Muscle layer of colon (tissue), 2 donors: ENCODE measurements at regions not wholly inside any gene's neighbourhood (a gene's known extent, or its start where the extent isn't known, plus 50 kb on each side); places are given as distances from the start of the nearest gene placed in this dataset.

ENCODE experiments used
- H3K27ac ChIP-seq: one replicate; pipeline ENCODE4 v1.7.0; 2013; ENCODE audit warnings: low read depth, mild to moderate bottlenecking, low read length, moderate library complexity
- H3K27me3 ChIP-seq, 2 donors: one replicate each; pipeline ENCODE4 v1.7.0; 2013; ENCODE audit warnings: low read length in 2 of 2, mild to moderate bottlenecking in 2 of 2; ENCODE audit not compliant: insufficient read depth in 2 of 2, control insufficient read depth in 1 of 2
- H3K36me3 ChIP-seq: one replicate; pipeline ENCODE4 v1.7.0; 2013; ENCODE audit warnings: mild to moderate bottlenecking, low read length; ENCODE audit not compliant: insufficient read depth
- H3K4me1 ChIP-seq: one replicate; pipeline ENCODE4 v1.7.0; 2013; ENCODE audit warnings: mild to moderate bottlenecking, low read length; ENCODE audit not compliant: insufficient read depth
- H3K4me3 ChIP-seq, 2 donors: one replicate each; pipeline ENCODE4 v1.7.0; 2013; ENCODE audit warnings: low read length in 2 of 2, low read depth in 1 of 2, mild to moderate bottlenecking in 1 of 2, moderate library complexity in 1 of 2
- H3K9ac ChIP-seq: one replicate; pipeline ENCODE4 v1.7.0; 2013; ENCODE audit warnings: low read length
- H3K9me3 ChIP-seq: one replicate; pipeline ENCODE4 v1.7.0; 2013; ENCODE audit warnings: mild to moderate bottlenecking, low read length
- donor health status: abdominal sarcoma.
- donor health status: Adenocarcinoma of cecum.

DNA sequence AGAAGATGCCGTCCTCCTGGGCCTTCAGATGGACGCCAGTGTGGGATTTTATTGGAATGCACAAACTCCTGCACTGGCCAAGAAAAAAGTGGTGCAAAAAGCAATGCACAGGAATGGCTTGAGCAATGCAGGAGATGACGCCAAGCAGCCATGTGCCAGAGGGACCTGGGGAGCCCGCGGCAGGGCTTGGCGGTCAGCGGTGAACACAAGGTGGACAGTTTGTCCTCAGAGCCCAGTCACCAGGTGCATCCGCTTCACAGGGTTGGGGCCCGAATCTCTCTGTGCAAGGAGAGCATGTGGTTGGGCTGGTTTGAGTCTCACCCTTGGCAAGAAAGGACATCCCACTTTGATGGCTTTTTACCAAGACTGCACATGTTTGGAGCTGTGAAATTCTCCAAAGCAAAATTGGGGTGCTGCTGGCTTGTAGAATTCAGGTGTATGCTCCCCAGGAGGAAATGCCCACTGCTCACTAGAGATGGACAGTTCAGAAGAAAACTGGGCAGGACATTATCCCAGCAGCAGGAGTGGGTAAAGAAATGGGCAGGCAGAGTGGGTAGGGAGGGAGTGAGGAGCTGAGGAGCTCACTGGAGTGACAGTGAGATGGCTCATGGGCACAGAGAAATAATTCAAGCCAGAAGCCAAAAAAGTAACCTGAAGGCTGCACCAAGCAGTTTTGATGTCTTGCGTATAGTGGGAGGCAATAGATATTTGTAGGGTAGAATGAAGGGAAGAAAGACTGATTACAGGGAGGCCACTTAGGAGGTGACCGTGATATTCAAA is 463.9 kb downstream of the MTRR start:
- Histone ChIP-seq H3K4me3 (no peak overlapping the region), H3K27me3 (no peaks in the 10 kb centered on the region), H3K9me3 (no peaks in the 10 kb centered on the region), H3K36me3 (no peaks in the 10 kb centered on the region), H3K4me1 (no peaks in the 10 kb centered on the region), H3K27ac (no peak overlapping the region), H3K9ac (no peak overlapping the region)

DNA sequence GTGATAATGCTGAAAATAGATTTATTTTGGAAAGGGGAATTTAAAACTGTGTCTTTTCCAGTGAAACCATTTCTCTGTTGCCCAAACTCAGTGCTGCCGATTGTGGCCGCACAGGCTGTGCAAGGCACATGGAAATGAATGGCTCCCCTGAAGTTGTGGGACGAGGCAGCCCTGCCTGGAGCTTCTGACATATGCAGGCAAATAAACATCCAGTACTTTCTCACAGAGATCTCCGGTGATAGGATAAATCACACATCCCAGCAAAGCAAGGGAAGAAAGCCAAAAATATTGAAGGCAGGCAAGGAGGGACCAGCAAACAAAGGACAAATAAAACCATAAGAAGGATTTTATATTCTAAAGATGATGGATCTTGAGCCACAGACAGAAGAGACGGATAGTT is 464.5 kb downstream of the MTRR start:
- Histone ChIP-seq H3K9me3 (no peaks in the 10 kb centered on the region), H3K4me1 (no peaks in the 10 kb centered on the region), H3K36me3 (no peaks in the 10 kb centered on the region), H3K4me3 (no peak overlapping the region), H3K27ac (no peak overlapping the region), H3K27me3 (no peaks in the 10 kb centered on the region), H3K9ac (no peak overlapping the region)

DNA sequence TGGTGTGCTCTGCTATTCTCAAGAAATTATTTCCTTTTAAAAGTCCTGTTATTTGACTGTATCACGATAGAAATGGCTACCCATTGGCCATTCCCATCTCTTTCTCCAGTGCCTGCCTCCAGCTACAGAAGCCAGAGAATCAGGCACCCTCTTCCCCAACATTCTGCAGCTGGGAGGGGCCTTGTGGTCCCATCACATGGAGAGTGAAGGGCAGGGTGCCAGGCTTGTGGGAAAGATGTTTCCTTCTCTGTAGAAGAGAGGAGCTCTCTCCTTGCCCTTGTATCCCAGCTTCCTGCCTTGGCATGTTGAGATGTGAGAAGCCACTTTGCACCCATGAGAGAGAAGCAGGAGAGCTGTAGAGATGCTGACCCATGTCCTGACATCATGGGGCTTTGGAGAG is 465.0 kb downstream of the MTRR start:
- Histone ChIP-seq H3K9me3 (no peaks in the 10 kb centered on the region), H3K4me3 (no peak overlapping the region), H3K27me3 (no peaks in the 10 kb centered on the region), H3K27ac (no peak overlapping the region), H3K4me1 (no peaks in the 10 kb centered on the region), H3K36me3 (no peaks in the 10 kb centered on the region), H3K9ac (no peak overlapping the region)

DNA sequence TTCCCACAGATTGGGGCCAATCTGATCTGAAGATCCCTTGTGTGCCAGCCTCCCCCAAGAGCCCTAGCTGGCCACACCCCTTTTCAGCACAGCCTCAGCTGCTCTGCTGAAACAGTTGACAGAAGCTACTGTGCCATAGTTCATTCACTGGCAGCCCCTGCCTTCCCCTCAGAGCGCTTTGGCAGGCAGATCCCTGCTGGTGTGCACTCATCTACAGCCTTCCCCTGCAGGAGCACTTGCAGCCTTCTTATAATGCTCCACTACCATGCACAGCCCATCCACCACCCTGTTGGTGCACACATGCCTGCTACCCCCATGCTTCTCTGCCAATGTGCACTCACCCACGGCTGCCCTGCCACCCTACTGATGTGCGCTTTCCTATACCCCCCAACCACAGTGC is 471.3 kb downstream of the MTRR start:
- no peaks in the 10 kb centered on the region for H3K4me1 ChIP-seq
- no peaks in the 10 kb centered on the region for H3K9me3 ChIP-seq
- H3K4me3 ChIP-seq: no peak overlapping the region
- no peak overlapping the region for H3K27ac ChIP-seq
- no peaks in the 10 kb centered on the region for H3K27me3 ChIP-seq
- no peak overlapping the region for H3K9ac ChIP-seq
- H3K36me3 ChIP-seq: no peaks in the 10 kb centered on the region

DNA sequence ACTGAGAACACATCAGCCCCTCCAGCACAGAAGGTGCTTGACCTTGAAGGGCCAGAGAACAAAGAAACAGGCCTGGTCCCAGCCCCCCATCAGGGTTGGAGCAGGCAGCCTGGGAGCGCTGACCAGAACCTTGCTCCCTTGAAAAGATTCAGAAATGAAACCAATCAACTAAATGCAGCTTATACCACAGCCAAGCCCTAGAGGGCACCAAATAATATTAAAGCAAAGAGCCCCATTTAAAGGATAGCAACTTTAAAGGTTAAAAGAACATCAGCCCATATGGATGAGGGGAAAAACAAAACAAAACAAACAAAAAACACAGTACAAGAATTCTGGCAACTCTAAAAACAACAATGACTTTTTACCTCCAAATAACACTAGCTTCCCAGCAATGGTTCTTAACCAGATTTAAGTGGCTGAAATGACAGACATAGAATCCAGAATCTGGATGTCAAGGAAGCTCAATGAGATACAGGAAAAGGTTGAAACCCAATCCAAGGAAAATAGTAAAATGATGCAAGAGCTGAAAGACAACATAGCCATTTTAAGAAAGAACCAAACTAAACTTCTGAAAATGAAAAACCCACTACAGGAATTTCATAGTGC is 471.9 kb downstream of the MTRR start:
- Histone ChIP-seq H3K36me3 (no peaks in the 10 kb centered on the region), H3K27me3 (no peaks in the 10 kb centered on the region), H3K9me3 (no peaks in the 10 kb centered on the region), H3K4me3 (no peak overlapping the region), H3K4me1 (no peaks in the 10 kb centered on the region), H3K27ac (no peak overlapping the region), H3K9ac (no peak overlapping the region)

DNA sequence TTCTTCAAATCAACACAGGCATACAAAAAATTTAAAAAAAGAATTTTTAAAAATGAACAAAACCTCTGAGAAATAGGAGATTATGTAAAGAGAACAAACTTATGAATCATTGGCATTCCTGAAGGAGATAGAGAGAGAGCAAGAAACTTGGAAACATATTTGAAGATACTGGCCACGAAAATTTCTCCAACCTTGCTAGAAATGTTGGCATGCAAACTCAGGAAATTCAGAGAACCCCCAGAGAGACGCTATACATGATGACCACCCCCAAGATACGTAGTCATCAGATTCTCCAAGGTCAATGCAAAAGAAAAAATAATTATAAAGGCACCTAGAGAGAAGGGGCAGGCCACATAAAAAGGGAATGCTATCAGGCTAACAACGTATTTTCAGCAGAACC is 472.5 kb downstream of the MTRR start:
- no peaks in the 10 kb centered on the region for H3K36me3 ChIP-seq
- H3K9ac ChIP-seq: no peak overlapping the region
- H3K4me1 ChIP-seq: no peaks in the 10 kb centered on the region
- H3K27ac ChIP-seq: no peak overlapping the region
- H3K27me3 ChIP-seq: no peaks in the 10 kb centered on the region
- no peak overlapping the region for H3K4me3 ChIP-seq
- H3K9me3 ChIP-seq: no peaks in the 10 kb centered on the region

DNA sequence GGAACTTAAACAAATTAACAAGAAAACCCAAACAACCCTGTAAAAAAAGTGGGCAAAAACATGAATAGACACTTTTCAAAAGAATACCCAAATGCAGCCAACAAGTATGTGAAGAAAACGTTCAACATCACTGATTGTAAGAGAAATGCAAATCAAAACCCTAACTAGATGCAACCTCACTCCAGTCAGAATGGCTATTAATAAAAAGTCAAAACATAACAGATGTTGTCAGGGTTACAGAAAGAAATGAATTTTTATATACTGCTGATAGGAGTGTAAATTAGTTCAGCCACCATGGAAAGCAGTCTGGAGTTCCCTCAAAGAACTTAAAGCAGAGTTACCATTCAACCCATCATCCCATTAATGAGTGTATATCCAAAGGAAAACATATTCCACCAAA is 479.0 kb downstream of the MTRR start:
- Histone ChIP-seq H3K36me3 (no peaks in the 10 kb centered on the region), H3K9me3 (no peaks in the 10 kb centered on the region), H3K9ac (no peak overlapping the region), H3K4me3 (no peak overlapping the region), H3K4me1 (no peaks in the 10 kb centered on the region), H3K27ac (no peak overlapping the region), H3K27me3 (no peaks in the 10 kb centered on the region)

DNA sequence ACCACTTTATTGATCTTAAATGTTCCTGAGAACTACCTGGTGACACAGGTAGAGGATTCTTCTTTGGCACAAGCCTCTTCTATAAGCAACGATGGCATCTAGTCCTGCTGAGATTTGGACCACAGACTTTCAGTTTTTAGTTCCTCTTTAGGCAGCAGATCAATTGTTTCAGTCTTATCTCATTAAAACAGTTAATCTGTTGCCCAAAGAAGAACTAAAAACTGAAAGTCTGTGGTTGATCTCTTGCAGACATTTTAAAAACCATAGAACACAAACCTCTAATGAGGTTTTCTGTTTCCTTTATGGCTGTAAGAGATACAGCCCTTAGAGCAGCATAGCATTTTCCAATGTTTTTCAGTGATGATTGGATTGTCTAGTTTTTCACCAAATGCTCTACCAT is 480.9 kb downstream of the MTRR start:
- H3K27me3 ChIP-seq: no peaks in the 10 kb centered on the region

DNA sequence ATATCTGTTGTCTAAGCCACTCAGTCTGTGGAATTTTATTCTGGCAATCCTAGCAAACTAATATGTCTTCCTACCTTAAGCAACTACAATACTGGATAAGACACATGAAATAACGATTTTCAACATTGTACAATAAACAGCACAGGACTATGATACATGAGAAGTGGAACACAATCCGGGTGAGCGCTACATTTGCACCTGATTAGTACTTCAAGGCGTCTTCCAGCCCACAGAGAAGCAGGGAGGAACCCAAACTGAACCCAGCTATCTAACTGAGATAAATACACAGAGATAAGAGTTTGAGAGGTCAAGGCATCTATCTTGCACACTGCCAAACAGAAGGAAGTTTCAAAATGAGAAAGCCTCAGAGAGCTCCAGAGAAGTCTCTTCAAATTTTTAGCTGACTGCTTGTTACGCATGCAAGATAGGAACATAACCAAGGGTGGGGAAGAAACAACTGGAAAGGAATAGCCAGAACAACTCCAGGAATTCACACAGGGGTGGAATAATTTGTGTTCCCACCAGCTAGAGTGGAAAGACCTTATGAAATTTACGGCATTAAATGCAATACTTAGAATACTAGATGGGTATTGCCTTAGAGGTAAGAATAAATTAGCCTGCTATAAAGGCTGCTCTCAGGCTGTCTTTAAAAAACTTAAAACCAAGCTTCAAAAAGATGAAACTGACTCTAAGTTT is 481.8 kb downstream of the MTRR start:
- no peak overlapping the region for H3K9ac ChIP-seq
- H3K9me3 ChIP-seq: no peaks in the 10 kb centered on the region

More for the DNA sequence above, 480.9 kb downstream of the MTRR start:
- no peak overlapping the region for H3K27ac ChIP-seq
- H3K9ac ChIP-seq: no peak overlapping the region
- H3K36me3 ChIP-seq: no peaks in the 10 kb centered on the region
- H3K9me3 ChIP-seq: no peaks in the 10 kb centered on the region
- no peaks in the 10 kb centered on the region for H3K4me1 ChIP-seq
- no peak overlapping the region for H3K4me3 ChIP-seq

DNA sequence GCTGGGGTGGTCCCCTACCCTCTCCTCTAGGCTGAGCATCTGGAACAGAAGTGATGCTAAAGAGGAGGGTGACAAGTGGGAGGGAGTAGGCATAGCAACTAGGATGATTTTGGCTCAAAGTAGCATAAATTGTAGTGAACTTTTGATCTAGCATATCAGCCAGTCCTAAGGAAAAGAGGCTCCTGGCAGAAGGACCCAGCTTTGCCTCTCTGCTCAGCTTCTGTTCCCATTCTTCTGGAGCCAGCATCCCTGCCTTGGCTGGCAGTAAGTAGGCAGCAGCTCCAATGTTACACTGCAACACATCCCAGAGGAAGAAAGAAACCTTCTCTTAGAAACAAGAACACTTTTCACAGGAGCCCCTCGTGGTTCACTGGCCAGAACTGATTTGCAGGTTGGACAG is 487.0 kb downstream of the MTRR start:
- no peak overlapping the region for H3K4me3 ChIP-seq
- H3K4me1 ChIP-seq: no peaks in the 10 kb centered on the region
- no peaks in the 10 kb centered on the region for H3K36me3 ChIP-seq
- no peak overlapping the region for H3K9ac ChIP-seq
- no peaks in the 10 kb centered on the region for H3K27me3 ChIP-seq
- no peaks in the 10 kb centered on the region for H3K9me3 ChIP-seq
- H3K27ac ChIP-seq: no peak overlapping the region

More for the DNA sequence above, 481.8 kb downstream of the MTRR start:
- Histone ChIP-seq H3K36me3 (no peaks in the 10 kb centered on the region), H3K4me1 (no peaks in the 10 kb centered on the region), H3K27ac (no peak overlapping the region), H3K4me3 (no peak overlapping the region), H3K27me3 (no peaks in the 10 kb centered on the region)

DNA sequence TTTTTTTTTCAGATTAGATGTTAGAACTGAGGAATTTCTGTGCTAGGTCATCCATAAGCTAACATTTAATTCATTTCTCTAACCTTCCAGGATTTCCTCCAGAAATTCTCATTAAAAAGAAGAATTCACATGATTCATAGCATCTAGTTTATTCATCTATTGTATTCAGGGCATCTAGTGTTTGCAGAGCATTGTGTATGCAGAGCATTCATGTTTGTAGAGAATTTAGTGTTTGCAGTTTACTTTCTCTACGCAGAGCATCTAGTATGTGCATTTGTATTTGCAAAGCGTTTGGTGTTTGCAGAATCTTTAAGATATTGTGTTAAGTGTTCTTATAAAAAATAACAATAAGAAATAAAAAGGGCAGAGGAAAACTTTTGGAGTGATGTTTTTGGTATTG is 491.1 kb downstream of the MTRR start:
- Histone ChIP-seq H3K27me3 (no peaks in the 10 kb centered on the region), H3K4me1 (no peaks in the 10 kb centered on the region), H3K36me3 (no peaks in the 10 kb centered on the region), H3K9me3 (no peaks in the 10 kb centered on the region), H3K4me3 (no peak overlapping the region), H3K27ac (no peak overlapping the region), H3K9ac (no peak overlapping the region)
